HL-60 (cell line): ENCODE measurements at regions not wholly inside any gene's neighbourhood (a gene's known extent, or its start where the extent isn't known, plus 50 kb on each side); places are given as distances from the start of the nearest gene placed in this dataset.

ENCODE experiments used
- DNase-seq, 2 experiments: peaks; one replicate each; pipeline ENCODE4 v3.0.0-alpha.2; 2010 to 2020; ENCODE audit warnings: low read depth in 1 of 2, low spot score in 1 of 2
- H3K27ac ChIP-seq: fragments of 250-450 bp; sonication (Bioruptor Pico); replicated peaks from 2 replicates; pipeline ENCODE4 v1.5.1; 2020; ENCODE audit warnings: mild to moderate bottlenecking, moderate library complexity
- H3K27me3 ChIP-seq: fragments of 250-450 bp; sonication (Bioruptor Pico); 2 replicates; pipeline ENCODE4 v1.5.1; 2021; ENCODE audit warnings: mild to moderate bottlenecking, moderate library complexity; ENCODE audit not compliant: insufficient read depth, poor library complexity, severe bottlenecking
- H3K4me3 ChIP-seq: replicated peaks from 2 replicates; pipeline ENCODE4 v1.5.1; 2011; ENCODE audit warnings: mild to moderate bottlenecking, control low read depth, low read length; ENCODE audit not compliant: insufficient read depth
- CTCF ChIP-seq: IDR thresholded peaks from one replicate; pipeline ENCODE4 v1.5.1; 2011; ENCODE audit warnings: low read length, control low read depth, inconsistent platforms; ENCODE audit not compliant: insufficient read depth
- GABPA ChIP-seq: IDR thresholded peaks from 2 replicates; pipeline ENCODE4 v1.6.1; 2012; ENCODE audit warnings: low read depth
- POLR2AphosphoS5 ChIP-seq: IDR thresholded peaks from 2 replicates; pipeline ENCODE4 v1.6.1; 2012; ENCODE audit warnings: low read depth
- REST ChIP-seq: IDR thresholded peaks from 2 replicates; pipeline ENCODE4 v1.6.1; 2012; ENCODE audit warnings: low read depth; ENCODE audit not compliant: insufficient replicate concordance
- SPI1 ChIP-seq: IDR thresholded peaks from 2 replicates; pipeline ENCODE4 v1.6.1; 2012; ENCODE audit warnings: low read depth, mild to moderate bottlenecking, borderline replicate concordance

- Histone ChIP-seq H3K27me3 (peaks cover 4% of the 10 kb centered on the region), H3K27ac (no peak overlapping the region), H3K4me3 (no peak overlapping the region)
- no peak for DNase-seq
- TF ChIP-seq POLR2AphosphoS5 = no peak
- TF ChIP-seq REST = no peak
- no peak for TF ChIP-seq SPI1
- TF ChIP-seq GABPA = no peak
- no peak for TF ChIP-seq CTCF
Measured at GRCh38 chrX:39576041-39576872, 521.5 kb downstream of the BCOR start.

- Histone ChIP-seq H3K27ac (no peak overlapping the region), H3K27me3 (peaks cover 4% of the 10 kb centered on the region), H3K4me3 (no peak overlapping the region)
- DNase-seq = no peak
- TF ChIP-seq REST (no peak), CTCF (no peak), GABPA (no peak), SPI1 (no peak), POLR2AphosphoS5 (no peak)
Measured at GRCh38 chrX:39577206-39577984, 520.4 kb downstream of the BCOR start.

GRCh38 chrX:39577985-39578869, 519.5 kb downstream of the BCOR start:
- DNase-seq = no peak
- Histone ChIP-seq H3K27ac (no peak overlapping the region), H3K27me3 (peaks cover 4% of the 10 kb centered on the region), H3K4me3 (no peak overlapping the region)
- TF ChIP-seq GABPA = no peak
- TF ChIP-seq CTCF = no peak
- no peak for TF ChIP-seq REST
- TF ChIP-seq SPI1 = no peak
- TF ChIP-seq POLR2AphosphoS5 = no peak
